ENCODE measurements at regions not wholly inside any gene's neighbourhood (a gene's known extent, or its start where the extent isn't known, plus 50 kb on each side); places are given as distances from the start of the nearest gene placed in this dataset.

- TF ChIP-seq RAD21 (conservative IDR thresholded peaks at IDR 0.05) (no peak), EP300 (conservative IDR thresholded peaks at IDR 0.05; ENCODE audit: poor library complexity, severe bottlenecking) (no peak)
These were observed 83.3 kb upstream of the PGBD5 start (continued) for GRCh38 chr1:230509281-230509977.

GRCh38 chr1:230507666-230508402 is 81.7 kb upstream of the PGBD5 start:
- Histone ChIP-seq H3K36me3 (ENCODE audit: insufficient read depth, low read length) (no peaks in the 10 kb centered on the region), H3K79me2 (replicated peaks; ENCODE audit: insufficient read depth, low read length) (no peaks in the 10 kb centered on the region), H4K20me1 (ENCODE audit: insufficient read depth) (no peaks in the 10 kb centered on the region), H3K27me3 (ENCODE audit: insufficient read depth, low read depth, low read length) (no peaks in the 10 kb centered on the region), H3K9me2 (ENCODE audit: insufficient read depth, low read length) (no peaks in the 10 kb centered on the region), H3K27ac (ENCODE audit: low read length) (no peak overlapping the region), H3K4me3 (ENCODE audit: low read length) (no peak overlapping the region), H2AFZ (ENCODE audit: low read depth, low read length) (no peak overlapping the region), H3K9me3 (ENCODE audit: low read length) (no peaks in the 10 kb centered on the region), H3K4me2 (ENCODE audit: low read length) (no peak overlapping the region), H3K9ac (ENCODE audit: low read length) (no peak overlapping the region), H3F3A (ENCODE audit: insufficient read depth, low read length, poor library complexity, severe bottlenecking) (no peaks in the 10 kb centered on the region)
- no peak for TF ChIP-seq POLR2AphosphoS5 (IDR thresholded peaks at IDR 0.05)

- Histone ChIP-seq H3K36me3 (ENCODE audit: insufficient read depth, low read length) (no peaks in the 10 kb centered on the region), H3F3A (ENCODE audit: insufficient read depth, low read length, poor library complexity, severe bottlenecking) (no peaks in the 10 kb centered on the region), H4K20me1 (ENCODE audit: insufficient read depth) (no peaks in the 10 kb centered on the region), H2AFZ (ENCODE audit: low read depth, low read length) (no peak overlapping the region), H3K4me3 (ENCODE audit: low read length) (no peak overlapping the region), H3K9me3 (ENCODE audit: low read length) (no peaks in the 10 kb centered on the region), H3K4me2 (ENCODE audit: low read length) (no peak overlapping the region), H3K9ac (ENCODE audit: low read length) (no peak overlapping the region), H3K9me2 (ENCODE audit: insufficient read depth, low read length) (no peaks in the 10 kb centered on the region), H3K27me3 (ENCODE audit: insufficient read depth, low read depth, low read length) (no peaks in the 10 kb centered on the region), H3K79me2 (replicated peaks; ENCODE audit: insufficient read depth, low read length) (no peaks in the 10 kb centered on the region), H3K27ac (ENCODE audit: low read length) (no peak overlapping the region)
- TF ChIP-seq CTCF (IDR thresholded peaks at IDR 0.05; ENCODE audit: poor library complexity, severe bottlenecking) (no peak), SMC3 (conservative IDR thresholded peaks at IDR 0.05; ENCODE audit: poor library complexity) (no peak), MXI1 (conservative IDR thresholded peaks at IDR 0.05; ENCODE audit: poor library complexity, severe bottlenecking) (no peak), EP300 (conservative IDR thresholded peaks at IDR 0.05; ENCODE audit: poor library complexity, severe bottlenecking) (no peak)
- TF ChIP-seq, protein P1, sequence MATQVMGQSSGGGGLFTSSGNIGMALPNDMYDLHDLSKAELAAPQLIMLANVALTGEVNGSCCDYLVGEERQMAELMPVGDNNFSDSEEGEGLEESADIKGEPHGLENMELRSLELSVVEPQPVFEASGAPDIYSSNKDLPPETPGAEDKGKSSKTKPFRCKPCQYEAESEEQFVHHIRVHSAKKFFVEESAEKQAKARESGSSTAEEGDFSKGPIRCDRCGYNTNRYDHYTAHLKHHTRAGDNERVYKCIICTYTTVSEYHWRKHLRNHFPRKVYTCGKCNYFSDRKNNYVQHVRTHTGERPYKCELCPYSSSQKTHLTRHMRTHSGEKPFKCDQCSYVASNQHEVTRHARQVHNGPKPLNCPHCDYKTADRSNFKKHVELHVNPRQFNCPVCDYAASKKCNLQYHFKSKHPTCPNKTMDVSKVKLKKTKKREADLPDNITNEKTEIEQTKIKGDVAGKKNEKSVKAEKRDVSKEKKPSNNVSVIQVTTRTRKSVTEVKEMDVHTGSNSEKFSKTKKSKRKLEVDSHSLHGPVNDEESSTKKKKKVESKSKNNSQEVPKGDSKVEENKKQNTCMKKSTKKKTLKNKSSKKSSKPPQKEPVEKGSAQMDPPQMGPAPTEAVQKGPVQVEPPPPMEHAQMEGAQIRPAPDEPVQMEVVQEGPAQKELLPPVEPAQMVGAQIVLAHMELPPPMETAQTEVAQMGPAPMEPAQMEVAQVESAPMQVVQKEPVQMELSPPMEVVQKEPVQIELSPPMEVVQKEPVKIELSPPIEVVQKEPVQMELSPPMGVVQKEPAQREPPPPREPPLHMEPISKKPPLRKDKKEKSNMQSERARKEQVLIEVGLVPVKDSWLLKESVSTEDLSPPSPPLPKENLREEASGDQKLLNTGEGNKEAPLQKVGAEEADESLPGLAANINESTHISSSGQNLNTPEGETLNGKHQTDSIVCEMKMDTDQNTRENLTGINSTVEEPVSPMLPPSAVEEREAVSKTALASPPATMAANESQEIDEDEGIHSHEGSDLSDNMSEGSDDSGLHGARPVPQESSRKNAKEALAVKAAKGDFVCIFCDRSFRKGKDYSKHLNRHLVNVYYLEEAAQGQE (IDR thresholded peaks at IDR 0.05; ENCODE audit: borderline replicate concordance), result no peak
These were observed 81.1 kb upstream of the PGBD5 start for GRCh38 chr1:230507236-230507635.
